GM23248 (cell line): ENCODE measurements at regions not wholly inside any gene's neighbourhood (a gene's known extent, or its start where the extent isn't known, plus 50 kb on each side); places are given as distances from the start of the nearest gene placed in this dataset.

Experiments
- EZH2 ChIP-seq: fragments of 200-600 bp; sonication (generic); IDR thresholded peaks from 2 replicates; pipeline ENCODE4 v1.6.1; 2018; ENCODE audit warnings: antibody characterized with exemption, mild to moderate bottlenecking; ENCODE audit not compliant: insufficient read depth, poor library complexity, severe bottlenecking
- EZH2phosphoT487 ChIP-seq: fragments of 200-600 bp; sonication (generic); IDR thresholded peaks from 2 replicates; pipeline ENCODE4 v1.6.1; 2018; ENCODE audit warnings: antibody characterized with exemption, moderate library complexity, mild to moderate bottlenecking, low read depth; ENCODE audit not compliant: insufficient read depth

DNA sequence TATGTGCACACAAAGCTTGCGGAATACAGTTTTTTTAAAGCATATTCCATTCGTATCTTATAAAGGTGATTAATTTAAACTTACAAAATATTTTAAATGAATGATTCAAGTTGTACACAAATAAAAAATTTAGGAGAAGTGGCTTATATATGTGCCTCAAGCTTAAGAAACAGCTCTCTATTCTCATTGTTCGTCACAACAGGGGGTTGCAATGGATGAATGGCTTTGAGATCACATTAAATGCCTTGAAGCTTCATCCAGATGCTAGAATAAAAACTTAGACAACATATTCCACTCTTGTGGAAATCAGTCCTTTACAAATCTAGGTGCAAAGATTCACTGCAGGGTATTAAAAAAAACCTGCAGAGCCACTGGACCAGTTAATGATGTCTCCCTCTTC is 303.9 kb upstream of the LRFN5 start:
- TF ChIP-seq EZH2phosphoT487 (no peak), EZH2 (no peak)
